ENCODE measurements at regions not wholly inside any gene's neighbourhood (a gene's known extent, or its start where the extent isn't known, plus 50 kb on each side); places are given as distances from the start of the nearest gene placed in this dataset.
"Not testable (repeated sequence)": the region's sequence is repeated elsewhere in the genome, so short reads cannot be mapped to it uniquely, and the experiment has no call there.

DNA sequence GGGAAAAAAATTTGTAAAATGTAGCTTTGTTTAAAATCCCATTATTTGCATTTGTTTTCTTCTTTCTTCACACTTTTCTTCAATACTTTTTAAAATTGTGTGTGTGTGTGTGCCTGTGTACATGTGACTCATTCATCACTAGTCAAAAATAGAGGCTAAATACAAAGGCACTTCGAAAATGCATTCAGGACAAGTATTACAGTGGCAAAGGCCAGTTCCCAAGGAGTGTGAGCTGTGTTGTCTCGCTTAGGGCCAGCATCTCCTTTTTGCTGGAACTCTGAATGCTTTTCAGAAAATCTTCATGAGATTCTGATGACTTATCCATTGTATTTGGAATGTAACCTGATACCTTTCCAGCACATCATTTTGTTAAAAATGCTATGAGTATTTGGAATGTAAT lies 288.5 kb upstream of the CNR1 start:
- no peak for DNase-seq

DNA sequence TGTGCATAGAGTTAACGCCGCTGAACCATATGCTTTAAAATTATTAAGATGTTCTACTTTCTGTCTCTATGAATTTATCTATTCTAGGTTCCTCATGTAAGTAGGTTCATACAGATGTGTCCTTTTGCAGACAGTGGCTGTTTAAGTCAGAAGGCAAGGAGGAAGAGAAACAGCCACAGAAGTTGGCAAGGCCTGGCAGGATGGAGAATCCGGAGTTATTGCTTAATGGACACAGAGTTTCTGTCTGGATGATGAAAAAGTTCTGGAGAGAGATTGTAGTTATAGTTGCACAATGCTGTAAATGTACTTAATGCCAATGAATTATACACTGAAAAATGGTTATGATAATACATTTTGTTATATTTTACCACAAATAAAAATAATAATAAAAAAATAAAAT lies 283.6 kb upstream of the CNR1 start:
- DNase-seq = no peak

DNA sequence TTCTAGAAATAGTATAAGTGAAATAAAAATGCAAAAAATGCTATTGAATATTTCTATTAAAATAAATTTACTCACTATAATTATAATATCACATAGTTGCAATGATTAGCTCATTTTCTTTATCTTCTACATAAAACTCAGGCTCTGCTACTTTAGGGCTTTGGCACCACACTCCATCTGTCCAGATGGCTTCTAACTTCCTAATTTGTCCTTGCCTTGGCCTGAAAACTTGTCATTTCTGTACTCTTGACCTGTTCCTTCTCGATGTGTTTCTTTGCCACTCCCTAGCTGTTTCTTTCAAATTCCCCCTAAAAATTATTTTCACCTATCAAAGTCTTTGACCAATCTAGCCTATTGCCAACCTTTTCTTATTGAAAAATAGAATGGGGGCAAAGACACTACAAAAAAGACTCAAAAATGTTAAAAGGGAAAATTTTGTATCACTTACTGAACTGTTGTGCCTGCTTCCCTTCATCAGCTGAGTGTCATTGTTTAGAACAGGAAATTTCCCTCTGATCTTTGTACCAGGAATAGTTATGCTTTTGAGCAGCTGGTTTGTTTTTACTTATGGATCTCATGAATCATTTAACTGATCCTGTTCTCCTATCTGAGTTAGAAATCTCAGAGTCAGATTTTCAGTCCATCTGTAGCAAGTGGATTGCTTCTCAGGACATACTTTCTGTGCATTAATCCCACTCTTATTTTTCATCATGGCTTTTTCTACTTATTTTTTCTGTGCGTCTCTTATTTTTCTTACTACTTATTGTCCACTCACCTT lies 279.2 kb upstream of the CNR1 start:
- DNase-seq = peak in 1 of 2 experiments; percentile 10

DNA sequence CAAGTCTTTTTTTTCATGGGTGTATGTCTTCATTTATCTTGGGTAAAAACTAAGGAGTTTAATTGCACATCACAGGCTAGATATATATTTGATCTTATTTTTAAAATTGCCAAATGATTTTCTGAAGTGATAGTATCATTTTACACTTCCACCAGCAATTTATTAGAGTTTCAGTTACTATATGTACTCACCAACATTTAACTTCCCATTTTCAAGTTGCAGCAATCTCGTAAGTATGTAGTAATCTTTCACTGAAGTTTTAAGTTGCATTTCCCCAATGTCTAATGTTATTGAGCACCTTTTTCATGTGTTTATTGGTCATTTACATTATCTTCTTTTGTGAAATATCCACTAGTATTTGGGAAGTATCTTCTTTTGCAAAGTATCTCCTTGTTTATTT lies 277.4 kb upstream of the CNR1 start:
- no peak for DNase-seq

DNA sequence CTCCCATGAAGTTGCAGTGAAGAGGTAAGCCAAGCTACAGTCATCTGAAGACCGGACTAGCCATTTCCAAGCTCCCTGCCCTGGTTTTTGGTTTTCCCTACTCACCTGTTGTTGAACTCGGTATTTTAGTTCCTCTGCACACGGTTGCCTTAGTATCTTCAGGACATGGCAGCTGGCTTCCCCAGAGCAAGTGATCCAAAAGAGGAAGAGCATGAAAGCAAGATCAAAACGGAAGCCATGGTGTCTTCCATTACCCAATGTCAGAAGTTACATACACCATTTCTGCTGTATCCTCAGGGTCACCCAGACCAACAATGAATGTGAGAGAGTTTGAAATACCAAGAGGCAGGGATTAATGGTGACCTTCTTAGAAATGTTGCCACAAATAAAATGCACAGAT lies 276.6 kb upstream of the CNR1 start:
- no peak for DNase-seq

DNA sequence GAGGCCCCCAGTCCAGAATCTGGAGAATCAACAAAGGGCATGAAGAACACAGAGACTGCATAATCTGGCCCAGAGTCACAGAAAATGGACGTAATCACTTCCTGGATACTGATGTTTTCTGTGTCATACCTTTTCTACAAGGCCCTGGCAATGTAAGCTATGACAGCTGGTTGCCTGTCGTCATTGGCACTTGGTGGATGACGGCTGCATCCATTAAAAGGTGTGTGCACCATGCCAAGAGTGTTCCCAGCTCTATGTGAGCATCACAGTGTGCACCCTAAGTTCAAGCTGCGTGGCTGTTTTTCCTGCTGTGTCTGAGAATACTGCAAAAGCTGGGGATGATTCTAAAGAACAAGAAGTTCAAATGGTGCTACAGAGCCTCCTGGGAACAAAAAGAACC lies 275.2 kb upstream of the CNR1 start:
- DNase-seq = peak in 1 of 2 experiments; percentile 2

DNA sequence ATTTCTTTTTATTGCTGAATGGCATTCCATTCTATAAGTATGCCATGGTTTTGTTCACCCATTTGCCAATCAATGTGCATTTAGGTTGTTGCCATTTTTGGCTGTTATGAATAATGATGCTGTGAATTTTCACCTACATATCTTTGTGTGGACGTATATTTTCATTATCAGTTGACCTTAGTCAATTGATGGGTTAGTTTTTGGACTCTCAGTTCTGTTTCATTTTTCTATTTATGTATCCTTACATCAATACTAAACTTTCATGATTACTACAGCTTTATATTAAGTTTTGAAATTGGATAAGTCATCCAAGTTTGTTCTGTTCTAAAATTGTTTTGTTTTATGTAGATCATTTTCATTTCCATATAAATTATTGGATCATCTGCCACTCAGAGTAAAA lies 261.9 kb upstream of the CNR1 start:
- no peak for DNase-seq

DNA sequence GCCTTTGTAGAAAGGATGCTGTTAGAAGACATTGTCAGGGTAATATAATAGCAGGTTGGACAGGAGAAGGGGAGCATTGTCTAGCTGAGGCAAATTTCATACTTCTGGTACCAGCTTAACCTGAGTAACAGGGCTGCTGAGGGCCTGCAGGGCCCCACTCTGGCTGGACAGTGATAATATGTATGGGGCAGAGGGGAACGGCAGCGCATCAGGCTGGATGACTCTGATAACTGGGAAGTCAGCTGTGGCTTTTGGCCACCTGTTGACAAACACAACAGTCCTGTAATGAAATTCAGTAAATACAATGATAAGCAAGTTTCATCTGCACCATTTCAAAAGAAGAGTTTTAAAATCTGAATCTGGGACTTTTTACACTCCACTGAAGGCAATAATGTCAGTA lies 259.9 kb upstream of the CNR1 start:
- no peak for DNase-seq

DNA sequence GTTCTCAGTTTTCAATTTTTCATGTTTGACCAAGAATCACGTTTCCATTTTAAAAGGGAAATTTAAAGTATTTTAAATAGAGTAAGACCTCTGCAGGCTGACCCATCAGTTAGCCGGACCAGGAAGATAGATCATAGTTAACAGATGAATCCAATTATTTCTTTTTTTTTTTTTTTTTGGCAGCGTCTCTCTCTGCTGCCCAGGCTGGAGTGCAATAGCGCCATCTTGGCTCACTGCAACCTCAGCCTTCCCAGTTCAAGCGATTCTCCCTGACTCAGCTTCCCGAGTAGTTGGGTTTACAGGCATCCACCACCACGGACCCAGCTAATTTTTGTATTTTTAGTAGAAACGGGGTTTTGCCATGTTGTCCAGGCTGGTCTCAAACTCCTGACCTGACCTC lies 256.7 kb upstream of the CNR1 start:
- DNase-seq = no peak

DNA sequence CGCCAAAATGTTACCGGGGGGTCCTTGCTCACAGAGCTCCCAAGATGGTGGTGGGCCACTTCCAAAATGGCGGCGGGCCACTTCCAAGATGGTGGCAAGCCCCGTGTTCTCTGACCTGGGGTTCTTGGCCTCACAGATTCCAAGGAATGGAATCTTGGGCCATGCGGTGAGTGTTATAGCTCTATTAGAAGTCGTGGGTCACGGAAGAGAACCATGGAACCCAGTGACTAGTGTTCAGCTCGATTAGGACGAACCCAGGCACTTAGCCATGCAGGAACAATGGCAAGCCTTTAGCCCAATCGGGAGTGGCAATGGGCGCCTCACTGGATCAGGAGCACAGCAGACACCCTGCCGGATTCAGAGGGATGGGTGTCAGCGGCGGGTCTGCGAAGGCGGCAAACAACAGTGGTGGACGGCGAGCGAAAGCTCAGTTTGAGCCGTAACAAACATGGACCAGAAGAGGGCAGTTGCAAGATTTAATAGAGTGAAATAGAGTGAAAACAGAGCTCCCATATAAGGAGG lies 254.9 kb upstream of the CNR1 start:
- not testable (repeated sequence) for DNase-seq

DNA sequence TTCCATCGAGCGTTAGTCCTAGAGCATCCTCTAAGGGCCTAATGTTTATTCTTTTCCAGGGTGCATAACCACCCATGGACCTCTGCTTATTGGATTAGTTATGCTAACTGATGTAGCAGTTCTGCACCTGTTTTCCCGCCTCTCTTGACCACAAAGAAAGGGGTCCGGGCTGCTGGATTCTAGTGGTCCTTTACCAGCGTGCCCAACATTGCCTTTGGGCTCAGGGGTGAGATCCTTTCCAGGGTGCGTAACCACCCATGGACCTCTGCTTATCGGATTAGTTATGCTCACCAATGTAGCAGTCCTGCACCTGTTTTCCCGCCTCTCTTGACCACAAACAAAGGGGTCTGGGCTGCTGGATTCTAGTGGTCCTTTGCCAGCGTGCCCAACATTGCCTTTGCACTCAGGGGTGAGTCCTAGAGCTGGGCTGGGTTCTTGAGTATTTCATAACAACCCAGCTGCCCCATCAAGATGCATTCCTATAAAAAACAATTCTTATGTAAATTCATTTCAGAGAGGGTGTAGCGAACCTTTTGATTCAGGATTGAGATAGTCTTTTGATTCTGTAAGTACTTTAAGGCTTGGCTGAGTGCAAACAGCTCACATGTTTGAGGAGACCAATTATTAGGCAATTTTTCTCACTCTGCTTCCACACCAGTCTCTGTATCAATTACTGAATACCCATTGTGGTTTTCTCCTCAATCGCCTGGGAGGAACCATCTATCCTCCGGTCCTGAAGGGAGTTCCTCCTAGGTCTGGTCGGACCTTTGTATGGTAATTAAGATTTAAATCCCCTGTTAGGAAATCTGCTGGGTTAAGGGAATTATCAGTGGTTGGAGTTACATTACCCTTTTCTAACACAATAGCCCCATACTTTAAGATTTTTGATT lies 253.0 kb upstream of the CNR1 start:
- DNase-seq = not testable (repeated sequence)

DNA sequence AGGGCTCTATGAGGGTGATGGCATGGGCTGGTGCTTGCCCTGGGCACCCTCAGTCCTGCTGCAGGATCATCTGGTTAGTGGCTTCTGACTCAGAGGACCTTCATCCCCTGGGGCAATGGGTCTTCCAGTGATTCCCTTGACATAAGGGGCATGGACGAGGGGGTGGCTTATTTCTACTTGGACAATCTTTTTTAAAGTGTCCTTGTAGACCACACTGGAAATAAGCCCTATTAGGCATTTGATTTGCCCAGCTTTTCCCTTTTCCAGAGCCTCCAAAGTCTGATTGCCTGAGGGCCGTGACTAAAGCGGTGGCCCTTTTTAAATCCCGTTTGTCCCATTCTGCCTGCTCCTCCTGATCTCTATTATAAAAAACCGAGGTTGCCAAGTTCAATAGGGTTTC lies 251.2 kb upstream of the CNR1 start:
- not testable (repeated sequence) for DNase-seq

DNA sequence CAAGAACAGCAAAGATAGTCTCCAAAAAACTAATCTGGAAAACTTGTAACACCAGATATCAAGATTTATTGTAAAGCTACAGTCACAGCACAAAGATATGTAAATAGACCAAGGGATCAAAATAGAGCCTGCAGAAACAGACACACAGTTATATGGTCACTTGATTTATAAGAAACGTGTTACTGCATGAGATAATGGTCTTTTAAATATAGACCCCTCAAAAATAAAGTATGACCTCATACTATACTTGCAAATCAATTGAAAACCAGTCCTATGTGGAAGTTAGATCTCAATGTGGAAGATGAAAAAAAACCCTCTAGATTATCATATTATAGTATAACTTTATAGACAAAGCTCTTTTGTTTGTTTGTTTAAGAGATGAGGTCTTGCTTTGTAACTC lies 247.3 kb upstream of the CNR1 start:
- no peak for DNase-seq

DNA sequence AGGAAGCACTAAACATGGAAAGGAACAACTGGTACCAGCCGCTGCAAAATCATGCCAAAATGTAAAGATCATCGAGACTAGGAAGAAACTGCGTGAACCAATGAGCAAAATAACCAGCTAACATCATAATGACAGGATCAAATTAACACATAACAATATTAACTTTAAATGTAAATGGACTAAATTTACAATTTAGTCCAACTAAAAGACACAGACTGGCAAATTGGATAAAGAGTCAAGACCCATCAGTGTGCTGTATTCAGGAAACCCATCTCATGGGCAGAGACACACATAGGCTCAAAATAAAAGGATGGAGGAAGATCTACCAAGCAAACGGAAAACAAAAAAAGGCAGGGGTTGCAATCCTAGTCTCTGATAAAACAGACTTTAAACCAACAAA lies 242.2 kb upstream of the CNR1 start:
- DNase-seq = not testable (repeated sequence)

DNA sequence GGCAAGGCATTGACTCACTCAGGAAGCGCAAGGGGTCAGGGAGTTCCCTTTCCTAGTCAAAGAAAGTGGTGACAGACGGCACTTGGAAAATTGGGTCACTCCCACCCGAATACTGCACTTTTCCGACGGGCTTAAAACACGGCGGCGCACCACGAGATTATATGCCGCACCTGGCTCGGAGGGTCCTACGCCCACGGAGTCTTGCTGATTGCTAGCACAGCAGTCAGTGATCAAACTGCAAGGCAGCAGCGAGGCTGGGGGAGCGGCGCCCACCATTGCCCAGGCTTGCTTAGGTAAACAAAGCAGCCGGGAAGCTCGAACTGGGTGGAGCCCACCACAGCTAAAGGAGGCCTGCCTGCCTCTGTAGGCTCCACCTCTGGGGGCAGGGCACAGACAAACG lies 240.5 kb upstream of the CNR1 start:
- DNase-seq = not testable (repeated sequence)

DNA sequence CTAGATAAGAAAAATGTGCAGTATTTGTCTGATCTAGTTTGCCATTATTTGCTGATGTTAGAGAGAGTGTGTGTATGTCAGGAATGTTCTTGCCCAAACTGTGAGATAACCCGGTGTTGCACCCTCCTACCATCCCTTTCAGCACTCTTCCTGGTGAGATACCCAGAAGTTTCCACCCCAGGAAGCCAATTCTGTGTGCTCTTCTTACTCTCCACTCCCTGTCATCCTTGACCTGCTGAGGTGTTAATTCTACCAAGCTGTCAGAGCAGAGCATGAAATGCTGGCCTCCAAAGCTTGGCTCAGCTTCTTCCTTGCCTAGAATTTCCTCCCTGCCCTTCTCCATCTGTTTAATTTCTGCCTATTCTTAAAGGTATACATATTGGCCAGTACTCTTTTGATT lies 237.3 kb upstream of the CNR1 start:
- DNase-seq = peak; percentile 15 to 76

DNA sequence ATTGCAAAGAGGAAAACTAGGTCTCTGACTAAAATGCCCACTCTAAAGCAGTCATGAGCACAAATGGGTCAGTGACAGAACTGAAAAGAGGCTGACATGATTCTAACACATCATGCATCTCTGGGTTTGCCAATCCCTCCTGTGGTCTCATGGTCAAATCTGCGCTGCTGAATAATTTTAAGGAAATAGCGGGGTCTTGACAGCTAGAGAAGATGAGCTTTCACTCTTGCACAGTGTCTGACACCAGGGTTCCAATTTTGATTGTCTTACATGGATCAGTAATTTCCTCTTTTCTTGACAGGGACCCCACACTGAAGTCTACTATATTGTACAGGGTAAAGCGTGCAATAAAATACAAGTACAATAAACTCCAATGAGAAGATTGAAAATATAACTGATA lies 236.8 kb upstream of the CNR1 start:
- no peak for DNase-seq

DNA sequence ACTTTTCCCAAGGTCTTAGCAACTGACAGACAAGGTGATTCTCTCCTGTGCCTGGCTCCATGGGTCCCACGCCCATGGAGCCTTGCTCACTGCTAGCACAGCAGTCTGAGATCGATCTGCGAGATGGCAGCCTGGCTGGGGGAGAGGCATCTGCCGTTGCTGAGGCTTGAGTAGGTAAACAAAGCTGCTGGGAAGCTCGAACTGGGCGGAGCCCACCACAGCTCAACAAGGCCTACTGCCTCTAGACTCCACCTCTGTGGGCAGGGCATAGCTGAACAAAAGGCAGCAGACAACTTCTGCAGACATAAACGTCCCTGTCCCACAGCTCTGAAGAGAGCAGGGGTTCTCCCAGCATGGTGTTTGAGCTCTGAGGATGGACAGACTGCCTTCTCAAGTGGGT lies 224.9 kb upstream of the CNR1 start:
- not testable (repeated sequence) for DNase-seq

DNA sequence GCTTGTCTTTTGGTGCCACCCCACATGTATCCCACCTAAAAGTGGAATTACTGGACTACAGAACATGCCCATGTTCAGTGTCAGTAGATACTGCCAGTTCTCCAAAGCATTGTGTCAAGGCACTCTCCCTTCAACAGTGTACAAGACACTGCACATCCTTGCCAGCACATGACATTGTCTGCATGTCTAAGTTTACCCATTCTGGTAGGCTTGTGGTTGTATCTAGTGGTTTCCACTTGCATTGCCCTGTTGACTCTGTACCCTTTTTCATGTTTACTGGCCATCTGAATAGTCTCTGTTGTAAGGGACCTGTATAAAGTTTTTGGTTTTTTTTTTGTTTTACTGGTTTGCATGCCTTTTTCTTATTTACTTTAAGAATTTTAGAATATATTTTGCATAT lies 222.4 kb upstream of the CNR1 start:
- DNase-seq = no peak

DNA sequence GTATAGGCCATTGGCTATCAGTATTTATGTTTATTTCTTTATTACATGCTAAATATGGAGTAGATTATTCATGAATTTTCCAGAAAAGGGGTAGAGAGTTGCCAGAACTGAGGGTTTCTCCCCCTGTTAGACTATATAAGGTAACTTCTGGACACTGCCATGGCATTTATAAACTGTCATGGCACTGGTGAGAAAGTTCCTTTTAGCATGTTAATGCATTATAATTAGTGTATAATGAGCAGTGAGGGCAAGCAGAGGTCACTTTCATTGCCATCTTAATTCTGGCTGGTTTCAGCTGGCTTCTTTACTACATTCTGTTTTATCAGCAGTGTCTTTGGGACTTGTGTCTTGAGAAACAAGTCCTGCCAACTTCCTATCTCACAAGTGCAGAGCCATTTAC lies 220.0 kb upstream of the CNR1 start:
- no peak for DNase-seq

DNA sequence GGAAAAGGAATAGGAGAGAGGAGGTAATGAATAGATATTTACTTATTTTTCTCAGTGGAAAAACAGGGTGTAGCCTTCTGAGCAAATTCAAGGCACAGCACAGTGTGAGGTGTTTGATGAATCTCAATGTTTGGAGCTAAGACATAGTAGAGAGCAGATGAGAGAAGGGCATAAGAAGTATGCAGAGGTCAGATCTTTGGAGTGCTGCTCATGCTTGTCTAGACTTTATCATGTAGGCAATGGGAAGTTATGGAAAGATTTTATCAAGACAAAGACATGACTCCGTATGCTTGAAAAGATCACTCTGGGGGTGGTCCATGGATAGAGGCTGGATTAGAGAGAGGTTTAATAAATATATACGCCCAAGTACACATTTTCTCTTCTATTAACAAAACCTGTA lies 217.0 kb upstream of the CNR1 start:
- DNase-seq = no peak

DNA sequence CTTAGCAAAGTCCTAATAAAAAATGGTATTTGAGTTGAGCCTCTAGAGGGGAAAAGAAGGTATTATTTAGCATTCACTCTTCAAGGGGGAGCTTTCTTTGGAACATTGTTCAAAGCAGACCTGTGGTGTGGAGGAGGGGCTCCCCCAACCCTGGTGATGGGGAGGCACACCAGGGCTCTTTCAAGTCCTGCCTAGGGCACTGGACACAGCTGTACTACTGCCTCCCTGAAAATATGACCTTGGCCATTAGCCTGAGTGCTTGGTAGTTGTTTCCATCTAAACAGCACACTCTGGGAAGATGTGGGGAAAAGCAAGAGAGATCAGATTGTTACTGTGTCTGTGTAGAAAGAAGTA lies 215.1 kb upstream of the CNR1 start:
- no peak for DNase-seq

DNA sequence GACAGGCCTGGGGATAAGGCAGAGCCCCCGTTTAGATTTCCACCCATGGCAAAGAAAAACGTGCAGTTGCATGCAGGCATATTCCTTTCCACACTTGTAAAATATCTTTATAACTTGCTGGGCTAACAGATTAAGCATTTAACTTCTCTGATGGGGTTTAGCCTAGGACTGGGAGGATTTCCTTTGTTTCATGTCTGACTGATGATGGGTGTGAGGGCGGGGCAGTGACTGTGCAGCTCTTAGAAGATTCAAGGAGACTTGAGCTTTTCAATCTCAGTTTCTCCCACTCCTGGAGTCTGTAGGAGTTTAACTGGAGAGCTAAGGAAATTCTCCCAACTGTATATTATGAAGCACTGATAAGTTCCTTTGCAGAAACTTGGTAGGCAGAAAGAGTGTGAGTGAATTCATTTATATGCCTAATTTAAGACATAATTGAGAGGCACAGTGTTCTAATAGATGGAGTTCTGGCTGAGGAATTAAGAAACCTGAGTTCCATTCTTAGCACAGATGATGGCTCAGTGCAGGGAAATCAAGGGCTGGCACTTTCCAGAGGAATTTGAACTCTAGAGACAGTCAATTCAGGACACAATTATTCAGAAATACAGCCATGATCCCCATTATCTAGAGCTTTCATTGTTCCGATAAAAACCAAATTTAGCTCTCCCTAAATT lies 214.6 kb upstream of the CNR1 start:
- no peak for DNase-seq

DNA sequence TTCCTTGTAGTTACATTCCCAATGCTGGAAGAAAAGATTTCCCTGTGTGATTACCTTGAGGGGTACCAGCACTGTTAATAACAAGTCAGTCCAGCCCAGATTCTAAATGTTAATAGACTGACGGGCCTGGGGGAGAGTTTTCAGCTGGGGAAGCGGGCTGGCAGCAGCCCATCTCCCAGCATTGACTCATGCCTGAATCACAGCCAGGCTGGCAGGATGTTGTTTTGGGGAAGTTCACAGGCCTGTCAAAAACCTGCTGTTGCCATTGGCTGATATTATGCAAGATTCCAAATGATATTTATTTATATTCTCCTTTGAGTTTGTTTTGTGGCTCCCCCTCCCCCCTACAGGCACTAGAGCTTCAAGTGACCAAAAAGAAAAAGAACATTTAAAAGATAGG lies 213.9 kb upstream of the CNR1 start:
- peak; percentile 77 to 82 for DNase-seq
